Kasumi-1 (cell line): ENCODE measurements at regions not wholly inside any gene's neighbourhood (a gene's known extent, or its start where the extent isn't known, plus 50 kb on each side); places are given as distances from the start of the nearest gene placed in this dataset.
"Not testable (repeated sequence)": the region's sequence is repeated elsewhere in the genome, so short reads cannot be mapped to it uniquely, and the experiment has no call there.

ENCODE experiments used
- DNase-seq, 2 experiments: peaks; one replicate each; lab custom pipeline; 2025; lab: John Stamatoyannopoulos, UW

- DNase-seq: no peak
These were observed 120.8 kb upstream of the CDYL start for GRCh38 chr6:4655196-4656025.

- no peak for DNase-seq
These were observed 123.1 kb upstream of the CDYL start for GRCh38 chr6:4653141-4653540.

GRCh38 chr6:4651831-4652467 lies 124.3 kb upstream of the CDYL start:
- no peak for DNase-seq

- no peak for DNase-seq
These were observed 126.5 kb upstream of the CDYL start for GRCh38 chr6:4649728-4650127.

- peak; percentile 72 to 83 for DNase-seq
These were observed 128.5 kb upstream of the CDYL start for GRCh38 chr6:4647414-4648365.

GRCh38 chr6:4645713-4646360 lies 130.4 kb upstream of the CDYL start:
- DNase-seq: no peak

GRCh38 chr6:4644996-4645395 lies 131.2 kb upstream of the CDYL start:
- no peak for DNase-seq

- no peak for DNase-seq
These were observed 134.7 kb upstream of the CDYL start for GRCh38 chr6:4641461-4641860.

GRCh38 chr6:4640139-4640538 lies 136.1 kb upstream of the CDYL start:
- DNase-seq: no peak

- no peak for DNase-seq
These were observed 137.6 kb upstream of the CDYL start for GRCh38 chr6:4638641-4639040.

GRCh38 chr6:4637691-4638433 lies 138.3 kb upstream of the CDYL start:
- DNase-seq: no peak

- no peak for DNase-seq
These were observed 139.4 kb upstream of the CDYL start for GRCh38 chr6:4636881-4637224.

GRCh38 chr6:4636191-4636880 lies 139.9 kb upstream of the CDYL start:
- DNase-seq: no peak

GRCh38 chr6:4635666-4636065 lies 140.5 kb upstream of the CDYL start:
- no peak for DNase-seq

- DNase-seq: no peak
These were observed 143.8 kb upstream of the CDYL start for GRCh38 chr6:4632421-4632820.

GRCh38 chr6:4629789-4630188 lies 146.4 kb upstream of the CDYL start:
- DNase-seq: not testable (repeated sequence)

- DNase-seq: no peak
These were observed 150.6 kb upstream of the CDYL start for GRCh38 chr6:4625557-4625956.

GRCh38 chr6:4624726-4625125 lies 151.5 kb upstream of the CDYL start:
- DNase-seq: no peak

GRCh38 chr6:4620284-4621151 lies 155.7 kb upstream of the CDYL start:
- DNase-seq: no peak

GRCh38 chr6:4616311-4616710 lies 159.9 kb upstream of the CDYL start:
- no peak for DNase-seq
